ENCODE measurements at regions not wholly inside any gene's neighbourhood (a gene's known extent, or its start where the extent isn't known, plus 50 kb on each side); places are given as distances from the start of the nearest gene placed in this dataset.

DNA sequence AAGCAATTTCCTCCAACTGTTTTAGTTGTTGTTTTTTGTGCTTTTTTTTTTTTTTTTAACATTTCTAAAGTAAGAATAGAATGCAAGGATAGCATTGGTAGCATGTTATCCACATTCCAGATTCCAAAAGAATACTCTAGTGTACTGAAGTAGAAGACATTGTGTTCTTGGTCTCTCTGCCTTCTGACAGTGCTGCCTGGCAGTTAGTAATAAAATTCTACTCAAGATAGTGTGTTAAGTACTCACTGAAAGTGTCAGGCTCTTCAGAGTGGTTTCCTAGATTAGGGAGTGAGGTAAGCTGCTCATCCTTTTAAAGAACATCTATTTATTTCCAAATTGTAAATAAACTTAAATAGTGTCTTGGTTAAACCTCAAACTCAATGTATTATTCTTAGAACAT is 253.7 kb downstream of the HNMT start:
- TF ChIP-seq CTCF (conservative IDR thresholded peaks at IDR 0.05; ENCODE audit: low read length) = no peak
- H3K4me3 ChIP-seq (ENCODE audit: low read length) = no peak overlapping the region
- DNase-seq (ENCODE audit: low read depth) = no peak

- DNase-seq (ENCODE audit: low read depth) = no peak
- no peak overlapping the region for H3K4me3 ChIP-seq (ENCODE audit: low read length)
- TF ChIP-seq CTCF (conservative IDR thresholded peaks at IDR 0.05; ENCODE audit: low read length) = no peak
These were observed 254.1 kb downstream of the HNMT start for GRCh38 chr2:138218397-138218796.

DNA sequence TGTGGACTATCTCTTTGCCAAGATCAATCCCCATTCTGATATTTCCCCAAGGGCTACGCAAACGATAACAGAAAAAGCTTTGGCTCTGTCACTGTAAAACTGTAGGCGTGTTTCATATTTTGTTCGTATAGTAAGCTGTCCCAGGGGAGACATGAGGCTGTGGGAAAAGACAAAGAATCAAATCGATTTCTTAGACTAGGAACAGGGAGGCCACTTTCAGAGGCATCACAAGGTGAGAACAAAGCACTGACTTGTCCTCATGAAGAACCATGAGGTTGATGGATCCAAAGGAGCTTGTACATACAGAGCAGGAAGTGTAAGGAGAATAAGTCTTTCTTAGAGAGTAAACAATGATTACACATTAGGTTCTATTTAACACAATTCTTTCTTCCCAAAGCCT is 255.7 kb downstream of the HNMT start:
- DNase-seq (ENCODE audit: low read depth) = no peak
- TF ChIP-seq CTCF (conservative IDR thresholded peaks at IDR 0.05; ENCODE audit: low read length) = no peak
- H3K4me3 ChIP-seq (ENCODE audit: low read length) = no peak overlapping the region

GRCh38 chr2:138221358-138221757 is 257.1 kb downstream of the HNMT start:
- DNase-seq (ENCODE audit: low read depth) = no peak
- TF ChIP-seq CTCF (conservative IDR thresholded peaks at IDR 0.05; ENCODE audit: low read length) = no peak
- H3K4me3 ChIP-seq (ENCODE audit: low read length) = no peak overlapping the region

GRCh38 chr2:138223319-138223718 is 259.0 kb downstream of the HNMT start:
- TF ChIP-seq CTCF (conservative IDR thresholded peaks at IDR 0.05; ENCODE audit: low read length) = no peak
- DNase-seq (ENCODE audit: low read depth) = no peak
- no peak overlapping the region for H3K4me3 ChIP-seq (ENCODE audit: low read length)

GRCh38 chr2:138227195-138227594 is 262.9 kb downstream of the HNMT start:
- TF ChIP-seq CTCF (conservative IDR thresholded peaks at IDR 0.05; ENCODE audit: low read length) = no peak
- H3K4me3 ChIP-seq (ENCODE audit: low read length) = no peak overlapping the region
- no peak for DNase-seq (ENCODE audit: low read depth)

- DNase-seq (ENCODE audit: low read depth) = no peak
- H3K4me3 ChIP-seq (ENCODE audit: low read length) = no peak overlapping the region
- no peak for TF ChIP-seq CTCF (conservative IDR thresholded peaks at IDR 0.05; ENCODE audit: low read length)
These were observed 263.8 kb downstream of the HNMT start for GRCh38 chr2:138228101-138228500.

All from AG10803 (cell line).